ENCODE measurements at regions not wholly inside any gene's neighbourhood (a gene's known extent, or its start where the extent isn't known, plus 50 kb on each side); places are given as distances from the start of the nearest gene placed in this dataset.

- Histone ChIP-seq H3K4me3 (ENCODE audit: low read depth in 2 of 2, low read length in 2 of 2) (no peak overlapping the region), H3K27me3 (ENCODE audit: control insufficient read depth, insufficient read depth, low read length) (no peaks in the 10 kb centered on the region), H3K4me1 (ENCODE audit: control insufficient read depth, insufficient read depth, low read length) (no peaks in the 10 kb centered on the region), H3K27ac (ENCODE audit: low read length) (no peak overlapping the region), H3K36me3 (ENCODE audit: control insufficient read depth, insufficient read depth, low read length) (no peaks in the 10 kb centered on the region), H3K9me3 (ENCODE audit: control insufficient read depth, insufficient read depth, low read depth, low read length) (no peaks in the 10 kb centered on the region)
- intact Hi-C loops (cut with micrococcal nuclease; ENCODE audit: unreplicated experiment): no loop called here
- TF ChIP-seq SIN3A (IDR thresholded peaks at IDR 0.05; ENCODE audit: borderline replicate concordance, insufficient read depth, low read depth, low read length): no peak
- no peak for TF ChIP-seq REST (IDR thresholded peaks at IDR 0.05; ENCODE audit: insufficient read depth in 1 of 2, low read depth in 2 of 2, low read length in 1 of 2)
- TF ChIP-seq TCF7L2 (IDR thresholded peaks at IDR 0.05; ENCODE audit: low read depth, low read length): no peak
- no peak for TF ChIP-seq POLR2AphosphoS5 (IDR thresholded peaks at IDR 0.05; ENCODE audit: low read depth, low read length)
- no peak for TF ChIP-seq CTCF (IDR thresholded peaks at IDR 0.05)
- POLR2A ChIA-PET: no interaction called here
- BruUV-seq (replicated peaks): no TSS peak
- in situ Hi-C loops (cut with HindIII; ENCODE audit: low pct_unique_long_range_greater_than_20kb, low sequenced_read_pairs): no loop called here
- ATAC-seq (no peak), DNase-seq (ENCODE audit: low read depth, low spot score) (no peak)
- CTCF ChIA-PET: no interaction called here
Observed at GRCh38 chr4:35463251-35463952, 780.9 kb downstream of the ARAP2 start.

GRCh38 chr4:35464964-35465528 is 779.3 kb downstream of the ARAP2 start:
- intact Hi-C loops (cut with micrococcal nuclease; ENCODE audit: unreplicated experiment) (no loop called here), in situ Hi-C loops (cut with HindIII; ENCODE audit: low pct_unique_long_range_greater_than_20kb, low sequenced_read_pairs) (no loop called here)
- CTCF ChIA-PET: no interaction called here
- no peak for ATAC-seq
- TF ChIP-seq POLR2AphosphoS5 (IDR thresholded peaks at IDR 0.05; ENCODE audit: low read depth, low read length): no peak
- TF ChIP-seq CTCF (IDR thresholded peaks at IDR 0.05): no peak
- no peak for TF ChIP-seq REST (IDR thresholded peaks at IDR 0.05; ENCODE audit: insufficient read depth in 1 of 2, low read depth in 2 of 2, low read length in 1 of 2)
- no peak for TF ChIP-seq SIN3A (IDR thresholded peaks at IDR 0.05; ENCODE audit: borderline replicate concordance, insufficient read depth, low read depth, low read length)
- TF ChIP-seq TCF7L2 (IDR thresholded peaks at IDR 0.05; ENCODE audit: low read depth, low read length): no peak
- POLR2A ChIA-PET: no interaction called here
- Histone ChIP-seq H3K9me3 (ENCODE audit: control insufficient read depth, insufficient read depth, low read depth, low read length) (no peaks in the 10 kb centered on the region), H3K36me3 (ENCODE audit: control insufficient read depth, insufficient read depth, low read length) (no peaks in the 10 kb centered on the region), H3K27ac (ENCODE audit: low read length) (no peak overlapping the region), H3K27me3 (ENCODE audit: control insufficient read depth, insufficient read depth, low read length) (no peaks in the 10 kb centered on the region), H3K4me3 (ENCODE audit: low read depth in 2 of 2, low read length in 2 of 2) (no peak overlapping the region), H3K4me1 (ENCODE audit: control insufficient read depth, insufficient read depth, low read length) (no peaks in the 10 kb centered on the region)
- DNase-seq (ENCODE audit: low read depth, low spot score): no peak
- BruUV-seq (replicated peaks): no TSS peak

Data from Panc1 (cell line).